ENCODE measurements at regions not wholly inside any gene's neighbourhood (a gene's known extent, or its start where the extent isn't known, plus 50 kb on each side); places are given as distances from the start of the nearest gene placed in this dataset.

DNA sequence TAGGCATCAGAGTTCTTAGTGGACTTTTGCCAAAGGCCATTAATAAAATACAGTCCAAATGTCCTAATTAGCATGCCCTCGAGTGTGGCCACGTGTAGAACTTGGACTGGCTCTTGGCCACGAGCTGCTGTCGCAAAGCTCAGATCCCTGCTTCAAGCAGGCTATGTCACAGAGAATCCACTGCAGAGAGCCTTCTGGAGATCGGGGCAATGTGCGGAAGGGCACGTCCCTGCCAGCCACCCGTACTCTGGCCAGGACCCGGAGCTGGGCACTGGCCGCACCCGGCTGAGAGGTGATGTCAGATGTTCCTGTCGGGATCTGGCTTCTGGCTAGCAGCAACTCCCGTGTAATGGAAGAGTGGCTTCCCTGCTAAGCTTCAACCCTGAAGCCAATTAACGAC lies 432.7 kb upstream of the ID2 start:
- TF ChIP-seq EZH2 (IDR thresholded peaks at IDR 0.05; ENCODE audit: insufficient read depth, poor library complexity, severe bottlenecking) (no peak), EZH2phosphoT487 (IDR thresholded peaks at IDR 0.05; ENCODE audit: insufficient read depth, low read depth) (no peak)

Data from GM23248 (cell line).